ENCODE measurements at regions not wholly inside any gene's neighbourhood (a gene's known extent, or its start where the extent isn't known, plus 50 kb on each side); places are given as distances from the start of the nearest gene placed in this dataset.
A peak's percentile ranks its signal among the peaks of the same experiment; 100 is the strongest.

DNA sequence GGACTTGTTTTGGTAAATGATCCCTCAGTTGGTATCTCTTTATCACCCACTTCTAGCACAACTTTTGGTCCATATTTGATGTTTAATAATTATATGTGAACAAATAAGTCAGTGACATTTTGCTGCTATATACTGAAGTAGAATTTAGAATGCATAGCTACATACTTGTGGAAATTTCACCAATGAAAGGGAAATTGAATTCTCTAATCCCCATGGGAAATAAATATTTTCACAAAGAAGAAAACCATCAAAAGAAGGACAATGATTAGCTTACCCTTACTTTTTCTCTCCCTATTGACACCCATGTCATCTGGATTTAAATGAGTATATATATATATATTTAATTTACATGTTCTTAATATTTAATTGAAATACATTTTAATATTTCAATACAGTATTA lies 94.3 kb upstream of the DAB2 start:
- Histone ChIP-seq H3K27me3 (no peaks in the 10 kb centered on the region), H3K27ac (no peak overlapping the region), H3K4me3 (no peak overlapping the region), H3K36me3 (no peaks in the 10 kb centered on the region), H3K4me1 (peaks cover 0 to 9% of the 10 kb centered on the region in 2 donors), H3K9me3 (no peaks in the 10 kb centered on the region)
- TF ChIP-seq CTCF (IDR thresholded peaks at IDR 0.05): no peak
- DNase-seq (ENCODE audit: low spot score): no peak

- H3K9me3 ChIP-seq: no peaks in the 10 kb centered on the region
- no peak overlapping the region for H3K27ac ChIP-seq
- H3K4me3 ChIP-seq: no peak overlapping the region
- no peaks in the 10 kb centered on the region for H3K27me3 ChIP-seq
- TF ChIP-seq CTCF (IDR thresholded peaks at IDR 0.05): no peak
- peaks cover 0 to 9% of the 10 kb centered on the region in 2 donors for H3K4me1 ChIP-seq
- H3K36me3 ChIP-seq: no peaks in the 10 kb centered on the region
- no peak for DNase-seq (ENCODE audit: low spot score)
Measured at GRCh38 chr5:39518516-39518915, 93.7 kb upstream of the DAB2 start.

DNA sequence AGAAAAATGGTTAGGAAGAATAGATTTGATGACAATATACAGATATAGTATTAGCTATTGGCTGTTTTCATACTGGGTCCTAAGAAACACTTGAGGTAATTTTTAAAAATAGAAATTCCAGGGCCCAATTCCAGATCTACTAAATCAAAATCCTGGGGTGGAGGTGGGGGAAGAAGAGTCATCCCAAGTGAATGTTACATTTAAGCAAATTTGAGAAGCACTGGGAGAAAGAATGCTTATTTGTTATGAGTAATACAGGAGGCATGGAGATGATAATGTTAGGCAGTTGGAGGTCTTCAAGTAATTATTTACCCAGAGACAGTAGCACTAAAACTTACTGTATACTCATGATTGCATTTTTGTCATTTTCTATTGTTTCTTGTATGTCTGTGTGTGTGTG lies 93.0 kb upstream of the DAB2 start:
- no peak for DNase-seq (ENCODE audit: low spot score)
- Histone ChIP-seq H3K36me3 (no peaks in the 10 kb centered on the region), H3K27ac (no peak overlapping the region), H3K4me3 (no peak overlapping the region), H3K4me1 (peaks cover 0 to 9% of the 10 kb centered on the region in 2 donors), H3K9me3 (no peaks in the 10 kb centered on the region), H3K27me3 (no peaks in the 10 kb centered on the region)
- TF ChIP-seq CTCF (IDR thresholded peaks at IDR 0.05): no peak

- TF ChIP-seq CTCF (IDR thresholded peaks at IDR 0.05): no peak
- Histone ChIP-seq H3K27me3 (no peaks in the 10 kb centered on the region), H3K27ac (no peak overlapping the region)
Measured at GRCh38 chr5:39515881-39516280, 91.1 kb upstream of the DAB2 start.

GRCh38 chr5:39513236-39513635 lies 88.5 kb upstream of the DAB2 start:
- H3K4me1 ChIP-seq: no peaks in the 10 kb centered on the region
- no peaks in the 10 kb centered on the region for H3K27me3 ChIP-seq
- H3K4me3 ChIP-seq: no peak overlapping the region
- H3K27ac ChIP-seq: no peak overlapping the region
- no peaks in the 10 kb centered on the region for H3K9me3 ChIP-seq
- no peak for DNase-seq (ENCODE audit: low spot score)
- no peaks in the 10 kb centered on the region for H3K36me3 ChIP-seq
- TF ChIP-seq CTCF (IDR thresholded peaks at IDR 0.05): no peak

More at GRCh38 chr5:39515881-39516280, 91.1 kb upstream of the DAB2 start:
- no peak for DNase-seq (ENCODE audit: low spot score)
- H3K36me3 ChIP-seq: no peaks in the 10 kb centered on the region
- peaks cover 0 to 9% of the 10 kb centered on the region in 2 donors for H3K4me1 ChIP-seq
- no peak overlapping the region for H3K4me3 ChIP-seq
- no peaks in the 10 kb centered on the region for H3K9me3 ChIP-seq

DNA sequence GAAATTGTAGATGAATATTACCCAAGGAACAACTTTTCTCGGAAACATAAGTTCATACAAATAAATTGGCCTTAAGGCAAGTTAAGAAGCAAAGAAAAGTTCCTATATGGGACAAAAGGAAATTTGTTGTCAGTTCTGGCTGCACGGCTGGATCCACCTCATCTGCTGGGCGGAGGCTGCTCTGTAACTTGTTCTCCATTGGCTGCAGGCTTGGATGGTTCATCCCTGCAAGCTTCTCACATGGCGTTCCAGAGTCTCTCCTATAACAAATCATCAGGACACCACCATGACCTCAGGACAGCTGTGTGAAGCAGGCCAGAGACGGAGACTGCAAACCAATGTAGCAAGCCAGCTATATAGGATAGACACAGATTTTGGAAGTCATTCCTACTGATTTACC lies 81.4 kb upstream of the DAB2 start:
- no peak for DNase-seq (ENCODE audit: low spot score)
- no peaks in the 10 kb centered on the region for H3K36me3 ChIP-seq
- no peak for TF ChIP-seq CTCF (IDR thresholded peaks at IDR 0.05)

More for the DNA sequence above, 81.4 kb upstream of the DAB2 start:
- H3K4me3 ChIP-seq: no peak overlapping the region
- no peaks in the 10 kb centered on the region for H3K27me3 ChIP-seq
- peak overlapping the region in 1 of 2 donors; percentile 15 for H3K27ac ChIP-seq
- H3K9me3 ChIP-seq: no peaks in the 10 kb centered on the region
- H3K4me1 ChIP-seq: peaks cover 0 to 28% of the 10 kb centered on the region in 2 donors

Measured in right atrium auricular region (tissue), 2 donors.